ENCODE measurements at regions not wholly inside any gene's neighbourhood (a gene's known extent, or its start where the extent isn't known, plus 50 kb on each side); places are given as distances from the start of the nearest gene placed in this dataset.

GRCh38 chr21:15445327-15445726 lies 284.5 kb upstream of the USP25 start:
- no peak overlapping the region for H3K23ac ChIP-seq (ENCODE audit: insufficient read length, low read depth, low read length)
- H3K27ac Mint-ChIP-seq, result peak overlapping the region; percentile 35 to 54 (median 45); a peak in 5 of 7 replicates

More at GRCh38 chr21:15445327-15445726, 284.5 kb upstream of the USP25 start:
- Histone ChIP-seq H3K9me3 (ENCODE audit: control insufficient read depth, low read depth, low read length) (no peaks in the 10 kb centered on the region), H2AK5ac (ENCODE audit: insufficient read length, low read length) (no peak overlapping the region), H2BK120ac (ENCODE audit: low read depth, low read length, poor library complexity, severe bottlenecking) (no peak overlapping the region), H3K27me3 (ENCODE audit: insufficient read depth, low read length) (no peaks in the 10 kb centered on the region), H4K5ac (ENCODE audit: insufficient read length, low read depth, low read length) (no peak overlapping the region), H3T11ph (ENCODE audit: low read length) (no peak overlapping the region), H3K9ac (ENCODE audit: extremely low read depth, insufficient read length, low read length) (no peak overlapping the region), H3K4me1 (ENCODE audit: insufficient read depth, low read length) (peaks cover 11% of the 10 kb centered on the region; the same call in 1 of the 2 replicates), H2BK20ac (ENCODE audit: low read depth, low read length, poor library complexity, severe bottlenecking) (no peak overlapping the region), H2BK15ac (ENCODE audit: low read depth, low read length) (no peak overlapping the region), H4K91ac (ENCODE audit: insufficient read length, low read depth, low read length) (no peak overlapping the region), H3K4me2 (ENCODE audit: insufficient read depth, insufficient read length, low read length) (no peak overlapping the region), H3K23me2 (ENCODE audit: insufficient read length, low read depth, low read length, poor library complexity, severe bottlenecking) (no peaks in the 10 kb centered on the region), H2AFZ (ENCODE audit: low read length) (no peak overlapping the region), H3K79me2 (ENCODE audit: insufficient read depth, low read length) (no peaks in the 10 kb centered on the region), H3K4ac (ENCODE audit: low read depth, low read length) (no peak overlapping the region), H4K20me1 (ENCODE audit: control insufficient read depth, insufficient read depth, insufficient read length) (no peaks in the 10 kb centered on the region), H3K27ac (ENCODE audit: insufficient read length, low read depth, low read length) (no peak overlapping the region), H3K14ac (ENCODE audit: insufficient read depth, low read length) (no peak overlapping the region), H3K56ac (ENCODE audit: insufficient read length, low read depth, low read length) (no peak overlapping the region), H2BK5ac (ENCODE audit: insufficient read length, low read length) (no peak overlapping the region), H3K18ac (ENCODE audit: insufficient read length, low read depth, low read length) (no peak overlapping the region), H2BK12ac (ENCODE audit: insufficient read length, low read depth, low read length) (no peak overlapping the region), H3K79me1 (ENCODE audit: insufficient read depth, low read depth, low read length, poor library complexity, severe bottlenecking) (no peaks in the 10 kb centered on the region), H4K8ac (replicated peaks; ENCODE audit: insufficient read length, low read depth, low read length) (no peak overlapping the region)
- H3K36me3 Mint-ChIP-seq (ENCODE audit: insufficient read depth in 1 of 3, low read depth in 3 of 3), result peaks cover 14 to 32% (median 17%) of the 10 kb centered on the region in 3 experiments
- peak; percentile 71 for DNase-seq
- no peak for TF ChIP-seq CTCF (conservative IDR thresholded peaks at IDR 0.05)
- WGBS (ENCODE audit: extremely low coverage, insufficient read length, low lambda C conversion rate), result no CpG with 5 or more reads among the region's 2 CpGs
- peaks cover 22 to 25% of the 10 kb centered on the region in 2 experiments for H3K9me3 Mint-ChIP-seq
- H3K27me3 Mint-ChIP-seq (ENCODE audit: low read depth), result no peaks in the 10 kb centered on the region
- peak overlapping the region in 1 of 2 experiments; percentile 50; a peak in 2 of 5 replicates for H3K4me3 Mint-ChIP-seq
- H3K4me1 Mint-ChIP-seq, result peaks cover 51 to 53% of the 10 kb centered on the region in 2 experiments
